IPS DF 6.9 (cell line): ENCODE measurements at regions not wholly inside any gene's neighbourhood (a gene's known extent, or its start where the extent isn't known, plus 50 kb on each side); places are given as distances from the start of the nearest gene placed in this dataset.
"Not testable (repeated sequence)": the region's sequence is repeated elsewhere in the genome, so short reads cannot be mapped to it uniquely, and the experiment has no call there.

Source experiments
- DNase-seq: peaks from one replicate; pipeline ENCODE4 v3.0.0-alpha.2; 2013; ENCODE audit warnings: low read depth, low spot score
- H3K27ac ChIP-seq: one replicate; pipeline ENCODE4 v1.5.1; 2013; ENCODE audit warnings: low read length, control low read depth
- H3K27me3 ChIP-seq: 2 replicates; pipeline ENCODE4 v1.6.1; 2013; ENCODE audit warnings: mild to moderate bottlenecking, low read length; ENCODE audit not compliant: control insufficient read depth, insufficient read depth
- H3K36me3 ChIP-seq: 2 replicates; pipeline ENCODE4 v1.6.1; 2013; ENCODE audit warnings: low read length; ENCODE audit not compliant: control insufficient read depth, insufficient read depth
- H3K4me1 ChIP-seq: 2 replicates; pipeline ENCODE4 v1.6.1; 2013; ENCODE audit warnings: low read length; ENCODE audit not compliant: control insufficient read depth, insufficient read depth
- H3K4me3 ChIP-seq: 2 replicates; pipeline ENCODE4 v1.5.1; 2013; ENCODE audit warnings: mild to moderate bottlenecking, low read length
- H3K9me3 ChIP-seq: 2 replicates; pipeline ENCODE4 v1.6.1; 2013; ENCODE audit warnings: low read length, inconsistent platforms; ENCODE audit not compliant: control insufficient read depth, insufficient read depth
- WGBS: extraction: QIAGEN DNeasy Blood & Tissue Kit; methylation state at CpG from one replicate; pipeline ENCODE4 v1.1.7; 2013; ENCODE audit warnings: mixed read lengths, missing lambda C conversion rate; ENCODE audit not compliant: insufficient read length, insufficient coverage; 5-methylcytosine and 5-hydroxymethylcytosine counted together

DNA sequence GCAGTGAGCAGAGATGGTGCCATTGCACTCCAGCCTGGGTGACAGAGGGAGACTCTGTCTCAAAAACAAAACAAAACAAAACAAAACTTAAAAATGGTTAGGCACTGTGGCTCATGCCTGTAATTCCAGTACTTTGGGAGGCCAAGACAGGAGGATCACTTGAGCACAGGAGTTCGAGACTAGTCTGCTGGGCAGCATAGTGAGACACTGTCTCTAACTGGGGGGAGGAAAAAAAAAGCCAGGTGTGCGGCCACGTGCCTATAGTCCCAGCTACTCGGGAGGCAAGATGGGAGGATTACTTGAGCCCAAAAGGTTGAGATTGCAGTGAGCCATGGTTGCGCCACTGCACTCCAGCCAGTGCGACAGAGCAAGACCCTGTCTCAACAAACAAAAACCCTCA is 105.5 kb upstream of the TPTE start:
- H3K4me3 ChIP-seq, H3K4me1 ChIP-seq, H3K27me3 ChIP-seq, H3K36me3 ChIP-seq, DNase-seq, H3K27ac ChIP-seq: not testable (repeated sequence)
- H3K9me3 ChIP-seq: peaks cover 33% of the 10 kb centered on the region
- whole genome bisulfite sequencing: no CpG with 5 or more reads among the region's 6 CpGs

DNA sequence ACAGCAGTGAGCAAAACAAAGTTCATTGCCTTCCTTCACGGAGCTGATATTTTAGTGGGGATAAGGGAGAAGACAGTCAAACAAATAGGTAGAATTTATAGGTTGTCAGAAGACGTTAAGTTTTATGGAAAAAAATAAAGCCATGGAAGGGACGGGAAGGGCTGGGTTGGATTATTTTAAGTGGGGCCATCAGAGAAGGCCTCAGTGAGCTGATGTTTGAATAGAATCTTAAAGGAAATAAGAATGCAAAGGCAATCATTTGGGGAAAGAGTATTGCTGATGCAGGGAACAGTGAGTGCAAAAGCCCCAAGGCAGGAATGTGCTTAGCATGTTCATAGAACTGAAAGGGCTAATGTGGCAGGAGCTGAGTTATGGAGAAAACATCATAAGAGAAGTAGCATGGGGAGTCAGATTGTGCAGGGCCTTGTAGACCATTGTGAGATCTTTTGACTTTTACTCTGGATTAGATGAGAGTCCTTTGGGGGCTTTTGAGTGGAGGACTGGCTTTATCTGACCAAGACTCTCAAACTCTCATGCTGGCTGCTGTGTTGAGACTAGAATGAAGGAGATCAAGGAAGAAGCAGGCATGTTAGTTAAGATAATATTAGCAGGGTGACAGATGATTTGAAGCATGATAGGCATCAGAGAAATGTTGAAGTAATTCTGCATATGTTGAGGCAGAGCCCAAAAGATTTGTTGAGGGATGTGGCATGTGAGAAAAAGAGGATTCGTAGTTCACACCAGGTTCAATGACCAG is 104.5 kb upstream of the TPTE start:
- not testable (repeated sequence) for DNase-seq, H3K27me3 ChIP-seq, H3K27ac ChIP-seq, H3K4me3 ChIP-seq, H3K4me1 ChIP-seq, H3K36me3 ChIP-seq
- WGBS: 100% methylated on average over 2 of the region's 4 CpGs
- H3K9me3 ChIP-seq: peaks cover 38% of the 10 kb centered on the region

- not testable (repeated sequence) for DNase-seq, H3K4me1 ChIP-seq, H3K36me3 ChIP-seq, H3K4me3 ChIP-seq, H3K27me3 ChIP-seq, H3K27ac ChIP-seq
- peaks cover 38% of the 10 kb centered on the region for H3K9me3 ChIP-seq
- no CpG with 5 or more reads among the region's 12 CpGs for WGBS
Observed at GRCh38 chr21:10417551-10418002, 103.8 kb upstream of the TPTE start.

- H3K9me3 ChIP-seq: peaks cover 34% of the 10 kb centered on the region
- WGBS: no CpG with 5 or more reads among the region's 4 CpGs
- H3K36me3 ChIP-seq, H3K27ac ChIP-seq, H3K4me1 ChIP-seq, H3K27me3 ChIP-seq, H3K4me3 ChIP-seq, DNase-seq: not testable (repeated sequence)
Observed at GRCh38 chr21:10418250-10419048, 102.9 kb upstream of the TPTE start.

DNA sequence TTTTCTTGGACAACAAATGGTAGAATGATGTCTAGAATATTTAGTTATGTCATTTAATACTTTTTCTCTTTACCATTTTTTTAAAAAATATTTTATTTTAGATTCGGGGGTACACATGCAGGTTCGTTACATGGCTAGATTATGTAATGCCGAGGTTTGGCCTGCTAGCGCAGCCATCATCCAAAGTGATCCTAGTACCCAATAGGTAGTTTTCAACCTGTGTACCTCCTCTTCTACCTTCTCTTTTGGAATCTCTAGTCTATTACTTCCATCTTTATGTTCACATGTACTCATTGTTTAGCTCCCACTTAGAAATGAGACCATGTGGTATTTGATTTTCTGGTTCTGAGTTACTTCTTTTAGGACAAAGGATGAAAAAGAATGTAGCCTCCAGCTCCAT is 100.2 kb upstream of the TPTE start:
- not testable (repeated sequence) for H3K36me3 ChIP-seq, H3K27me3 ChIP-seq, H3K4me3 ChIP-seq, H3K27ac ChIP-seq, H3K4me1 ChIP-seq, DNase-seq
- H3K9me3 ChIP-seq: peaks cover 31% of the 10 kb centered on the region
- no CpG with 5 or more reads among the region's 4 CpGs for WGBS

DNA sequence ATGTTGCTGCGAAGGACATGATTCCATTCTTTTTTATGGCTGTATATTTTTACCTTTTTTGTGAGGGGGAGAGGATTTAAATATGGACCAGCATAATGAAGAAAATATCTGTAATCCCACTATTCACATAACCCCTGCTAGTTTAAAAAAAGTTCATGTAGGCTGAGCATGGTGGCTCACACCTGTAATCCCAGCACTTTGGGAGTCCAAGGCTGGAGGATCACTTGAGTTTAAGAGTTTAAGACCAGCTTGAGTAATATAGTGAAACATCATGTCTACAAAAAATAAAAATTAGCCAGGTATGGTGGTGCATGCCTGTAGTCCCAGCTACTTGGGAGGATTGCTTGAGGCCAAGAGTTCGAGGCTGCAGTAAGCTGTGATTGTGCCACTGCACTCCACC is 99.8 kb upstream of the TPTE start:
- no CpG with 5 or more reads among the region's 2 CpGs for WGBS
- H3K4me3 ChIP-seq, H3K36me3 ChIP-seq, H3K27ac ChIP-seq, H3K27me3 ChIP-seq, DNase-seq, H3K4me1 ChIP-seq: not testable (repeated sequence)
- H3K9me3 ChIP-seq: peaks cover 30% of the 10 kb centered on the region

- not testable (repeated sequence) for DNase-seq, H3K27ac ChIP-seq, H3K36me3 ChIP-seq, H3K4me3 ChIP-seq, H3K4me1 ChIP-seq, H3K27me3 ChIP-seq
- no CpG with 5 or more reads among the region's 4 CpGs for WGBS
- H3K9me3 ChIP-seq: peaks cover 31% of the 10 kb centered on the region
Observed at GRCh38 chr21:10424097-10424886, 97.1 kb upstream of the TPTE start.

DNA sequence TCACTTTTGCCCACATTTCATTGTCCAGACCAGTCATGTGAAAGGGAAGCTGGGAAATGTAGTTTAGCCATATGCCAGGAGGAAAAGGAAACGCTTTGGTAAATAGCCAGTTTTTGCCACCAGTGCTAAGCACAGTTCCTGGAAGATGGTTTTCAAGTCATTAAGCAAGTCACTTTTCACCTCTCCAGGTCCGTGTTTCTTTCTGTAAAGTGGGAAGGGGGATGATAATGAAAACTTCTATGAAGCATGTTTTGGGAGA is 96.6 kb upstream of the TPTE start:
- H3K27ac ChIP-seq, DNase-seq, H3K4me3 ChIP-seq, H3K4me1 ChIP-seq, H3K27me3 ChIP-seq, H3K36me3 ChIP-seq: not testable (repeated sequence)
- no CpG with 5 or more reads among the region's 2 CpGs for WGBS
- peaks cover 27% of the 10 kb centered on the region for H3K9me3 ChIP-seq

GRCh38 chr21:10425856-10426255 is 95.5 kb upstream of the TPTE start:
- peaks cover 32% of the 10 kb centered on the region for H3K9me3 ChIP-seq
- H3K27ac ChIP-seq: no peak overlapping the region
- peaks cover 3% of the 10 kb centered on the region; the same call in 1 of the 2 replicates for H3K27me3 ChIP-seq
- no peaks in the 10 kb centered on the region for H3K36me3 ChIP-seq
- no peak overlapping the region for H3K4me3 ChIP-seq
- no peak for DNase-seq
- no peaks in the 10 kb centered on the region for H3K4me1 ChIP-seq
- no CpG with 5 or more reads among the region's 3 CpGs for WGBS

GRCh38 chr21:10426812-10427211 is 94.6 kb upstream of the TPTE start:
- WGBS: no CpG with 5 or more reads among the region's 2 CpGs
- DNase-seq, H3K4me3 ChIP-seq, H3K27ac ChIP-seq, H3K4me1 ChIP-seq, H3K36me3 ChIP-seq, H3K27me3 ChIP-seq: not testable (repeated sequence)
- H3K9me3 ChIP-seq: peaks cover 35% of the 10 kb centered on the region
